GM21619 (cell line): ENCODE measurements at regions not wholly inside any gene's neighbourhood (a gene's known extent, or its start where the extent isn't known, plus 50 kb on each side); places are given as distances from the start of the nearest gene placed in this dataset.
"Not testable (repeated sequence)": the region's sequence is repeated elsewhere in the genome, so short reads cannot be mapped to it uniquely, and the experiment has no call there.

Experiments used
- ATAC-seq: cut with Tn5 transposase; IDR thresholded peaks from one replicate; pipeline ENCODE4 v1.9.1; 2021; ENCODE audit not compliant: unreplicated experiment

DNA sequence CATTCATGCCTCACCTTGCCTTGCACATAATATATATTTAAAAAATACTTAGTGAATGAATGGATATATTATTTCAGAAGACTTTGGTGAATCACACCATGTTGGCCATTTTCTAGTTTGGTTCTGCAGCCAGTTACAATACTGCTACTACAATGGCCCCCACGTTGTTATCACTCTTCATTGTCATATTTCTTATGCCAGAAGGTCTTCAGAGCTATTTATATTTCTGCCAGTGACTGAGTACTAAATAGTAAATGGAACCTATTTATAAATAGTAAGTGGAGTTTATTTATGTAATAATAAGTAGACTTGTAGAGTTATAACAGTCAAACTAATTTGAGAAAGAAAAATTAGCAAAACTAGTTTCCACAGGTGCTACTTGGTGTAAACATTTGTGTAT is 516.6 kb upstream of the SYT4 start:
- no peak for ATAC-seq

DNA sequence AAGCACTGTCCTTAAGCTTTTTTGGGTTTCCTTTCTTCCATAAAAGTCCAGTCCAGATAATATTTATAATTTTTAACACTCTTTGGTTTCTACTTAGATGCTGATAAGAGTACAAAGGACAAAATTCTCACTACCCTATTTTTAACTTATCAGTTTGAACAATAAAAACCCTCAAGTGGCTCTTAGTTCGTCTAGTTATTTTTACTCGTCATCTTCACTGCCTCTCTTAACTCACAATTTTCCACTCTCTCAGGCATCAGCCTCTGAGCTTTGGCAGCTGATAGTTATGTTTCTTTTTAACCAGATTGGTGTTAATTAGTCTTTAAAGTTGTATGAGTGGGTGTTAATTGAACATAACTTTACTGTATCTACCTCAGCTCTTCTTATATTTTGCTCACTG is 517.1 kb upstream of the SYT4 start:
- ATAC-seq = no peak

DNA sequence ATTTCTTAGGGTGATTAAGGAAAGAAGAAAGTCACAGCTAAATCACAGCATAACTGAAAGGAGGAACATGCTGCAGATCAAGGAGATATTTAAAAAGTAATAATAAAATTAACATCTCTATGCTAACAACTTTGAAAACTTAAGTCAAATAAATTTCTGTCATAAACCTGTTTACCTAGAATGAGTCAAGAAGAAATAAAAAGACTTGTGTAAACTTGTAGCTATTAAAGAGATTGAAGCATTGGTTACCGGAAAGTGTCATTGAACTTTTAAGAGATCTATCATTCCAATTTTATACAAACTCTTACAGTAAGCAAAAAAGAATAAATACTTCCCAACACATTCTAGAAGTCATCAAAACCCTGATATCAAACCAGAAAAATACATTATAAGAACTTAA is 520.1 kb upstream of the SYT4 start:
- ATAC-seq = no peak

DNA sequence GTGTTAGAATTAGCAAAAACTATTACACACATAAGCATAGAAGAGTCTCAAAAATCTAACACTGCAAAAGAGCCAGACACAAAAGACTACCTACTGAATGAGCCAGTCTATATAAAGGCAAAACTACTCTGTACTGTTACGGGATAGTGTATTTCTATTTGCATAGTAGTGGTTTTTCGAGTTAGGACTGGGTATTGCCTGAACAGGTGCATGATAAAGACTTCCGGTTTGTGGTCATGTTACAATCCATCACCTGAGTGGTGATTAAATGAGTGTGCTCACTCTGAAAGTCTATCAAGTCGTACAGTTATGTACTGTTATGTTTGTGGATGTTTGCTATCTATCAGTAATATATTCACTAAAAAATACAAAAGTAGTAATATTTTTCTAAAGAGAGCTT is 523.3 kb upstream of the SYT4 start:
- ATAC-seq = no peak

DNA sequence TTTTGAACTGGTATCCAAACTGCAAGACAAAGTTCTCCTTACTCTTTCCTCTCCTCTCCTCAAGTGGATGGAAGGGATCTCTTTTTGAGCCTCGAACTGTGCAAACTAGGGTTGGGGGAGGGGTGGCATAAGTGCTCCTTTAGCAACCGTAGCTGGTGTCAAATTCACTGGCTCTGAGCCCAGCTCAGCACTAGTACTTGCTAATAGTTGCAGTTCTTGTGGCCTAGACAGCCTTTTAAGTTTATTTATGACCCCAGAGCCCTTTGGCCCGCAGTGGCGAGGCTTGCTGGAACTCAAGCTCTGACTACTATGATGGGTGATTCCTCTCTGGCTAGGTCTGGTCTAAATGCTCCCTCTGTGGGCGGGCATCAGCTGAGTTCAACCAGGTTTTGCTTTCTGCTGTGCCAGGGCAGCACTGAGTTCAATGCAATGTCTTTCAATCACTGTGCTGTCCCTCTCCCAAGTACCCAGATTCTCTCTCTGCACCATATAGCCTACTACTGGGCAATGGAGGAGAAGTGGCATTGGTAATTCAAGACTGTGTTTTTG is 528.4 kb upstream of the SYT4 start:
- no peak for ATAC-seq

DNA sequence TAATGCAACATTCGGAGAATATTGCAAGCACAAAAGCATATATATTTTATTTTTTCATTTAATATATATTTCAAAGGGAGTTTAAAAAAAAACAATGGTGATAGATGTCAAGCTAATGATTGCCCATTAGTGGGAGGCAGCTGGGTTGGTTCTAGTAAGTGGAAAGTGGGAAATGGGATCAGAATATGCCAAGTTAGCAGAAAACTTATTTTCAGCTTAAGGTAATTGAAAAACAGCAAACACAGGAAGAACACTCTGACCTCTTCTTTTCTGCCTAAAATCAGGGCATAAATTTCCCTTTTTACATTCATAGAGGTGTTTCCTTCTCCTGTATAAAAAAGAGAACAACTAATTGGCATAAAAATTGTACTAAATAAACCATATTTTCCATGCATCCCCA is 535.3 kb upstream of the SYT4 start:
- ATAC-seq = no peak

DNA sequence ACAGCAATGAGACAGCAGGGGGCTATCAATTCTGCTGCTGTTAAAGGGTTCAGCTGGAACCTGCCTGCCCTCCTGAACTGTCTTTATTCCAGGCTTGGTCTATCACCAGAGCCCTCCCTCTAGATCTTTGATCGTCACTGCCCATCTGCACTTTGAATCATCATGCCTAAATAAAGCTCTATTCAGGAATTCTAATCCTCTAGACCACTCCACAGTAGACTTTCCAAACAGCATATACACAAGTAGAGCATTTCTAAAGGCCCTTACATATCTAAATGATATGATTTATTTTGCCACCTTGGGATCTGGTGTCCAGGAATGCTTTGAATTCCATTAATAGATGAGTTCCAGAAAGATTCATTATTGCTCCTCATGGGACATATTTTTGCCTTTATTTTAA is 542.1 kb upstream of the SYT4 start:
- ATAC-seq = no peak

DNA sequence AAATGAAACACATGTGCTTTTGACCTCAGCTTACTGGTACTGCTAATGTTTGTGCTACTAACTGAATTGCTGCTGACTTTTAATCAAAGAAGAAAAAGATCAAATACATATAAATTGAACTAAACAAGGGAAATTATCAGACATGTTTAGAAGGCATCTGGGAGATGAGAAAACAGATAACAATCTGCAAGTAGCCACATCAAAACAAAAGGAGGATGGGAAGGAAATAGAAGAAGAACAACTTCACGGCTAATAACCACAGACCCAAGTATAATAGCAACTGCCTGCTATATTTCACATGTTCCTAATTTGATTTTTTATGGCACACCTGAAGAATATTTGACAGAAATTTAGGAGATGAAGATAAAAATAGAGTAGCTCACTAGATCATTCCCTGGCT is 542.6 kb upstream of the SYT4 start:
- ATAC-seq = no peak

DNA sequence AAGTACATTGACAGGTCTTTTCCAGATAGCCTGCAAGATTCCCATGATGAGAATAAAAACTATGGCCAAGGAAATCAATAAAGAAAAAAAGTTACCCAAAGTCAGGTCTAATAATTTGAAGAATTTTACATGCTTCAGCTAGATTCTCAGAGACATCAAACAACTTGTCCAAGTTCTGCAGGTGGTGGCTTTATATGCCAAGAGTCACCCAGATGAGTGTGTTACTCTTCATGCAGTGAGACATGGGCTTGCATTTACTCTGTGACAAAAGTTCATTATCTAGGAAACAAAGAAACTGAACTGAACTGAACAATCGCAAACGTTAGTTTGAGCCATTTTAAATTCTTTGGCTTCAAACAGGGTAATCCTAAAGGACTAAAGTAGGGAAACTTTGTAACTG is 548.5 kb upstream of the SYT4 start:
- no peak for ATAC-seq

DNA sequence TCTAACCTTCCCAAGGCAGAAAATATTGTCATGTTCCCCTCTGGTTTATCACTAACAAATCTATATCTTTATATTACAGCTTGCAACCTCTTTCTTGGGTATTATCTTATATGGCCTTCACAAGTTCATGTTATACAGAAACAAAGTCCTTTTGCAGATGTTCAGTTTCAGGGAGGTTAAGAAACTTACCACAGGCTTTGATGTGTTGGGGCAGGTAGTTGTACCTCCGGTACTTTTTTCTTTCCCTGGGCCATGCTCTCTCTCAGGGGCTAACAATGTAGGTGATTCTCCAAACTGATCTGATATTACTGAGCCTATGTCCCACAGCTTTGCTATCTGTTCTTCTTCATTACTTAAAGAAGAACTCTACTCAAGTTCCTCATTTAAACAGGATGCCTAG is 548.9 kb upstream of the SYT4 start:
- no peak for ATAC-seq

DNA sequence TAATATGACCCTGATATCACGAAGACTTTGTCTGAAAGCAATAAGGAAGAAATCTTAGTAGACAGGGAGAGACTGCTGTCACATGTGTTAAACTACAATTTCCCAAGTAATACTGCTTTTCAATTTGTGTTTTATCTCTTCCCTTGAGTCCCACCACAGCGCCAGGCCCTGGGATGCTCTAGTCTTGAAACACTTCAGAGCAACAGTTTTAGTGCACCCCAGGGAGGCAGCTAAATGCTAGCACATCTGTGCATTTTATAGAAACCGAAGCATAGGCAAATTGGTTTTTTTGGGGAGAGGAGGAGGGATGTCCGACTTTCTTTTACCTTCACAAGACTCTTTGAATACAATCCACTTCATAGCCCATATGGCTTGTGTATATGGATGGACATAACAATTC is 550.0 kb upstream of the SYT4 start:
- no peak for ATAC-seq

DNA sequence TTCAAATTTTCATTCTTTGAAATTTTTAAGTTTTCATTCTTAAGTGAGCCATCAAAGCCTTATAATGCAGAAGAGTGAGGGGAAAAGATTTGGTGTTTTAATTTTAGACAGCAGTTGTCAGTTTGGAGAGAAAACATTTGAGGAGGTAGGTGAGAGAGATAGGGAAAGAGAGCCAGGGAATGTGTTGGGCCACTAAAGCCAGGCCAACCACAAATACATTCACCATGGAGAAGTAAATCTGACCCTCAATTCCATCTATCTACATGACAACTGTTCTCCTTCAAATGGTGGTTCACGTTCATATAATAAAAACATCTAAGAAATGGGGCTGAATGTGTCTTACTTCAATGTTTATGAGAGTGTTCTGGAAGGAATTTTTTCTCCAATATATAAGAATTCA is 553.0 kb upstream of the SYT4 start:
- no peak for ATAC-seq

DNA sequence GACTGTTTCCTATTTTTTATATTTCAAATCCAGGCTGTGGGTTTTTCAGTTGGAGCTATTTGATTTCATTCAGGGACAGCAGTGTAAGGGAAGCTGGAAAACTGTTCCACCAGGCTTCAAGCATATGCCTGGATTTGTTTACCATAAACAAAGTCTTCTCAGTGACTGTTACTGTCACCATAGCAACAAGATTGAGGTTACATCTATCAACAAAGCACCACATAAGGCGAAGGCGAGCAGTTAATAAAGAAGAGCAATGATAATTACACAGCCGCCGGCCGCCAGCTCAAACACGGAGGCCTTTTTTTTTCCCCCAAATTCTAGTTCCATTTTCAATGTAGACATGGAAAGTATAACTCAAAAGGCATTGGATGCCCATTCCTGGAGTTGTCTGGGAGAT is 553.7 kb upstream of the SYT4 start:
- no peak for ATAC-seq

DNA sequence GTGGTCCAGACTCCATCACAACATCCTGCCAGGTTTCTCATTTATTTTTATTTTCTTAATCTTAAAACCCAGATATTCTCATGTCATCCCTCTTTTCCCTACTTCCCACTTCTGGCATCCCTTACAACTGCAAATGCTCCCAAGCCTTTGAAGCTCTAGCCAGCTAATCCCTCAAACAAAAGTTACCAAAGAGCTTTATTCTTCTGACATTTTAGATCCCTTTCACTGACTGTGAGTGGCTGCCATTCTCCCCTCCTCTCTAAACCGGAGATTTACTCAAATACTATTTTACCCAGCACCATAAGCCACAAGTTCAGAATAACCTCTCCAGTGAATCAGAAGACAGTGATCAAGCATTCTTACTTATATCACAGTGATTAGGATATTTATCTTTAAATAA is 569.0 kb upstream of the SYT4 start:
- ATAC-seq = no peak

DNA sequence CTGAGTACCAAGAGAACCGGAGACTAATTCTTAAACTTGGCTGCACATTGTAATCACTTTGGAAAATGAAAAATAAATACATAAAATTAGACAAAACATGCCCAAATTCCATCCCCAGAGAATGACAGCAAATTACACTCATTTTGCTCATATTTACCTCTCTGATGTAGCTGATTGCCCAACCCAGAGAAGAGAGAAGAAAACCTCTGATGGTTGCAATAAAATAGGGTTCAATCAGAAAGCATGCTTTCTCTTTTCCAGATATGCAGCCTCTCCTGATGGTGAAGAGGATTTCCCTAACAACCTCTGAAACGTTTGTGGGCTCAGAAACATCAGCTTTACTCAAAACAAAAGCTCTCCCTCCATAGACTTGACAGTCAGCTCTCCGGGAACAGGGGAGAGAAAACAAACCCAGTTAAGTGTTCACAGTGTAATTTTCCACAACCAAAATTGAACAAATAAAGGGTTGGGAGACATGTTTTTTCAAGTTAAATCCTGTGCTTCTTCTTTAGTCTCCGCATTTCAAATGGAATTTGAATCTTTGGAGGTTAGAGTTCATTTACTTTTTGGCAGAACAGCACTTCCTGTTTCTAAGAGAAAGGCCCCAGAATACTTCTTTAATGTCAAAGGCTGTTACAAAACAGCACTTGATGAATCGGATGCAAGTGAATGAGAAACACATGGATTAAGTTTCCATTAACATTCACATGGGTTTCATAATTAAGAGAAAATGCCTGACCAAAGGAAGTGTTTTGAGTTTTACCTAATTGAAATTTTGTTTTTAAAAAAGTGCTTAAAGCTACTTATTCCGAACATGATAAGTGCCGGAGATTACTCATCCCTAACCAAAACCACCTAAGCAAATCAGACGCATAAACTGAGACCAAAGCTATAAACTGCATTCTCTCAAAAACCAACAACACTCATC is 570.1 kb upstream of the SYT4 start:
- ATAC-seq = no peak

DNA sequence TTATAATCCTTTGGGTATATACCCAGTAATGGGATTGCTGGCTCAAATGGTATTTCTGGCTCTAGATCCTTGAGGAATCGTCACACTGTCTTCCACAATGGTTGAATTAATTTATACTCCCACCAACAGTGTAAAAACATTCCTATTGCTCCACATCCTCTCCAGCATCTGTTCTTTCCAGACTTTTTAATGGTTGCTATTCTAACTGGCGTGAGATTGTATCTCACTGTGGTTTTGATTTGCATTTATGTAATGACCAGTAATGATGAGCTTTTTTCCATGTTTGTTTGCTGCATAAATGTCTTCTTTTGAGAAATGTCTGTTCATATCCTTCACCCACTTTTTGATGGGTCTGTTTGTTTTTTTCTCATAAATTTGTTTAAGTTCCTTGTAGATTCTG is 572.5 kb upstream of the SYT4 start:
- not testable (repeated sequence) for ATAC-seq

DNA sequence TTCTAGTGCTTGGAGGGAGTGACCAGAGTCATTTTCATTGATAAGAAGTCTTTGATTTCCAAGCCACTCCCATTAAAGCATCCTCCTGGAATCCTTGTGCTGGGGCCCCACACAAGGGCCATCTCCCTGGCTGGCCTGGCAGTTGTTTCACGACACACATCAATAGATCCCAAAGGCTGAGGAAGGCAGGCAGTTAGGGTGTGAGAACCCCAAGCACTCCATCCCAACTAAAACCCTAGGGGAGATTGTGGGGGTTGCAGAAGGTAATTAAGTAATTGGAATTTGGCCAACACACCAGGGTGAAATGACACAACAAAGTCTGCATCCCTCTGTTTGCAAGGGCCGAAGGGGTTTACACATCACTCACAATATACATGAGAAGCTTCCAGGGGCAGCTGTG is 578.1 kb upstream of the SYT4 start:
- no peak for ATAC-seq

DNA sequence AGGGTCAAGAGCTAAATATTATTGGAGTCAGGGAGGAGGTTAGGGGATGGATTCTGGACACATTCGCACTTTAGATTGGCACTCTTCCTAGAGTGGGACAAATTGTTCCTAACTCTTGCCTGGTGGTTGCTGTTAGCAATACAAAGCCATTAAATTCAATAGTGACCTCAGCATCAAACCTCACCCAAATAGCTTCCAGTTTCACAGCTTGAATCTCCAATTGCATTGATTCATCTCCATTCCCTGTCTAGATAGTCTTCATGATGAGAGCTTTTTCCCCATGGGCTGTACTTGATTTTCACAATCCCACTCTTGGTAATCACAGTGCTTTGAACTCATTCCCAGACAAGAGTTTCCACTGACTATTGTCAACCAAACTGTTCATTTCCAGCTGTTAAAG is 585.9 kb upstream of the SYT4 start:
- no peak for ATAC-seq

DNA sequence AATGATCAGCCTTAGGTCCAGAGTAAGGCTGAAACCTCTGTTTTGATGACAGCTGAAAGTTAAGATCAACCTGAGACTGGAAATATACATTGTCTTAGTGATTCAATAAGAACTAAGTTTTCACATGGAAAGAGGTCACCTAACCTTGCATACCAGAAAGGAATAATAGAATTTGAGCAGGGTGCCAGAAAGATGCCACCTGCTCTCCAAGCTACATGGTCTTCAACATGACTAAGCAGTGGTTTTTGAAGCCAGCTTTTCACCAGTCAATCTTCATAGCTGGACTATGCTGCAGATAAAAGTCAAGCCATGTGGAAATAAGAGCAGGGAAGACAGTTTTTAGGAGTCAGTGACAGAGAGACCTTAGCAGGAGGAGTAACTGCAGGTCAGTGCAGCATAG is 589.4 kb upstream of the SYT4 start:
- ATAC-seq = no peak

DNA sequence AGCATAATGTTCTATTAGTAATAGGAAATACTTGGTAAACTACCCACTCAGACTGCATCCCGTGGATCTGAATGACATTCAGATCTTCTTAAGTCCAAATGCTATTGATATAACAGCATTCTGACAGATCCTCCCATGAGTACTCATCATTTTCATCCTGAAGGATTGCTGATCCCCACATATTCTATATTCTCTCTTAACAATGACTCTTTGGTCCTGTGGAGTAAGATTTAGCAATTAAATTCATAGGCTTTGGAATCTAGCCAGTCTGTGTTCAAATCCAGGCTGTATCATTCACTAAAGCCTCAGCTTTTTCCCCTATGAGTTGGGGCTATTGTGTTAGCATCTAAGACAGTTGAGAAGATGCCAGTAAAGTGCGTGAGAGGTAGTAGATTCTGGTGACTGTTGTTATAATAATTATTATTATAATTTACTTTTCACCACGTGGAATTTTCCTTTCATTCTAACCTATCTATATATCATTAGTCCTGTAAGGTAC is 591.3 kb upstream of the SYT4 start:
- ATAC-seq = no peak

DNA sequence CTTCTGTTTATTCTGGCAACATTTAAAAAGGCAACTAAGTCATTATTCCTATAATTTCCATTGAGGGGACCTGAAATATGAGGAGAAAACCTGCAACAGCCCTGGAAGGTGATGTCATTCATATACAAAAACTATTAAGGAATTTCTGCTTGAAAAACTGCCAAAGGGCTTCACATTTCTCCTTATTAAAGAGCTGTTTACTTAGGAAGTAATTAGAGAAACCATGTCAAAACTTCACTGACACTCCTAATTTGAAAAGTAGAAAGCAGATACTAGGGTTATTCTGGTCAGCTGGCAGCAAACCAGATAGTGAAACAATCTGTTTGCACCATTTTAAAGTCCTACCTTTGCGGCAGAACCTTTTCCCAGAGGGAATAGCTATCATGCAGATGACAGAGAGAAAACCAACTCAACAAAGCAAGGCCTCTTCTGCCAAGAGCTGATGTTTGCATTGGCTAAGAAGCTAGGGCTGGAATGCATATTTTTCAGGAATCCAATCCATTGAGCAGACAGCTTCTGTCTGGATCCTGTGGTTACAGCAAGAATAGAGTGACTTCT is 592.2 kb upstream of the SYT4 start:
- no peak for ATAC-seq

DNA sequence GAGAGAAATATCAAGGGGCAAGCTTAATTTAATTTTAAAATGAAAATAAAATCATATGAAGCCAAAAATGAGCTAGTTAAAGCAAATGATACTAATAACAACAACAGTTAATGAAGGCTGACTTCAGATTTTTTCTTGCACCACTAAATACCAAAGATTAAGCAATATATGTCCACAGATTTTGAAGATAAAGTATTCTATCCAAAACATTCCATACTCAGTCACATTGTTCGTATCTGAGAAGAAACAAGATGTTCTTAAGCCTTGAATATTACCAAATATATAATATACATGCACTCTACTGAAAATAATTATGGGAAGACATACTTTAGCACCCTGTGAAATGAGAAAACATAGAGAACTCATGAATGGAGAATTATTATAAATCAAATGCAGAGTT is 593.3 kb upstream of the SYT4 start:
- ATAC-seq = no peak
